GM18873 (cell line): ENCODE measurements at regions not wholly inside any gene's neighbourhood (a gene's known extent, or its start where the extent isn't known, plus 50 kb on each side); places are given as distances from the start of the nearest gene placed in this dataset.

Experiments used
- ATAC-seq: cut with Tn5 transposase; IDR thresholded peaks from one replicate; pipeline ENCODE4 v1.9.1; 2021; ENCODE audit warnings: mild to moderate bottlenecking, moderate library complexity, moderate number of reproducible peaks; ENCODE audit not compliant: unreplicated experiment, low FRiP score

DNA sequence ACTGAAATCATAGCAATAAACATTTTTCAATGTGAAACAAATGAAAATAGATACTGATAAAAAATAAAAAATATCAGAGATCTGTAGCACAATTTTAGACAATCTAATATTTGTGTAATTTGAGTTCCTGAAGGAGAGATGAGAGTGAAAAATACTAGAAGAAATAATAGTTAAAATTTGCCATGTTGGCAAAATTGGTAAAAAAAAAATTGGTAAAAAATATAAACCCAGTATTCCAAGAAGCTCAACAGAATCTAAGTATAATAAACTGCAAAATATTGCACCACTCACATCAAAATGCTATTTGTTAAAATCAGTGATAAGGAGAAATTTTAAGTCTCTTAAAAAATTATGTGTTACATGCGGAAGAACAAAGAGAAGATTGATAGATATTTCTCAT lies 1680.7 kb downstream of the PCDH7 start:
- ATAC-seq = no peak

DNA sequence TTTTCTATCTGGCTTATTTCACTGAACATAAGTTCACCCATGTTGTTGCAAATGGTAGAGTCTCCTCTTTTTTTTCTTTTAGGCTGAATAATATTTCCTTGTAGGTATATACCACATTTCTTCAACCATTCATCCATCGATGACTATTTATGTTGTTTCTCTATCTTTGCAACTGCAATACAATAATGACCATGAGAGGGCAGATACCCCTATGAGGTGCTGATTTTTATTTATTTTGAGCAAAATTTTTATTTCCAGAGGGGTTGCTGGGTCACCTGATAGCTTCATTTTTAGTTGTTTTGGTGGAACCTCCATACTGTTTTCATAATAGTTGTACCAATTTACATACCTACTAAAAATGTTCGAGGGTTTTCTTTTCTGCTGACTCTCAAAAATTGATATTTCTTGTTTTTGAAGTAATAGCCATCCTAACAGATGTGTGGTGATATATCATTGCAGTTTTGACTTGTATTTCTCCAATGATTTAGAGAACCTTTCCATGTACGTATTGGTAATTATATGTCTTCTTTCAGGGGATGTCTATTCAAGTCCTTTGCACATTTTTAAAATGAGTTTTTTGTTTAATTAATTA lies 1697.0 kb downstream of the PCDH7 start:
- ATAC-seq = no peak

DNA sequence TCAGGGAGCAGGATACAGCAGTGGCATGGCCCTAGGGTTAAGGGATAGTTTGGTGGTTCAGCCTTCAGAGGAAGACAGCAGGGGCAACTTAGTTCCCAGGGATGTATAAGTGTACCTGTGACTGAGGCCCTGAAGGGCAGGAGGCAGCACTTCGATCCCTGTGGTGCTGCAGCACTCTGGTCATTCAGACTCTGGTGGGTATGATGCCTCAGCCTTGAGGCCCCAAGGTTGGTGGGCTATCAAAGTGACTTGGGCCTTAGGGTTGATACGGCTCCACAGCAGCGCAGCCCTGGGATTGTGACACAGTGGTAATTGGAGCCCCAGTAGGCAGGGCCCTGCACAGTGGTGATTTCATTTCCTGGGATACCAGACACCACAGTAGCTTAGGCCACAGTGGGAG lies 1703.1 kb downstream of the PCDH7 start:
- ATAC-seq = no peak

DNA sequence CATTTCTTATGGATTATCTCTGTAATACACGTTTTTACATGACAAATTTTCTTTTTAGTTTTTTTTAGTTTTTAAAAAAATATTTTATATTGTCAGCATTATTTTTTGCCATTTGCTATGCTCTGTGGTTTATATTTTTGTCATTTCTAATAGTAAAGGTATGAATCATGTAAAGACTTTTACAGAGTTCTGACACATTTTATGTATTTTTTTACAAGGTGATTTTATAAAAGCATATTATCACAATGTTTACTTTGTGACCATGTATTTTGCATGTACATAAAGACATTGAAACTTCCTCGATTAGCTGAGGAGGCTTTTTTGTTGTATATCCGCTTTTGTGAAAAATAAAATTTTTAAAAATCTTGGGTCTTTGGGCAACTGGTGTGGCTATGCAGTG lies 1705.1 kb downstream of the PCDH7 start:
- ATAC-seq = no peak

DNA sequence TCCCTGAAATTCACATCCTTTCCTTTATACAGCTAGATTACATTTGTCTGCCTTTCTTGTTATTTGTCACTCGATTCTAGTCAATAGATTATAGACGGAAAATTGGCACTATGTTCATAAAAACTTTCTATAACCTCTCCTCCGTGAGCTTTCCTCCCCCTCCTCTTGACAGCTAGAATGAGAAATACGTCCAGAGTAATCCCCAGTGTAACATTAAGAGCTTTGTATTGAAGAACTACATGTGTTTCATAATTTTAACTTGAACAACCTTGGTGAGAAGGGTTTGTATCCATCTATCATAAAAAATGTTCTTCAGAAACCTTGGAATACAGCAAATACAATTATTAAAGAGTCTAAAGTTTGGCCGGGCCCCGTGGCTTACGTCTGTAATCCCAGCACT lies 1707.4 kb downstream of the PCDH7 start:
- ATAC-seq = no peak

DNA sequence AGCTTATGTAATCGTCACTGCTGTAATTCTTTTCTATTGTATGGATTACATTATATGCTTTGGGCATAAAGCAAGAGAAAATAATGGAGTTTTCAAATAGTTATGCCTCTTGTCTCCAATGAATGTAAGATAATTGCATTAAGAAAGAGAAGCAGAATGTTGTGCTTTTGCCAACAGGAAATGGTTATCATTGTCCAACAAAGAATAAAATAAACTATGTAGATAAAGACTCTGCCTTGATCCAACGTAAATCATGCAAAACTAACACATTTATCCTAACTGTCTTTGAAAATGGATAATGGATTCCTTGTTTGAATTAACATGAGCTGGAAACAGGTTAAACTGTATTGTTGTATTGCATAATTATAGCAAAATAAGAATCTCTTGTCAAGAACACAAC lies 1709.0 kb downstream of the PCDH7 start:
- no peak for ATAC-seq

DNA sequence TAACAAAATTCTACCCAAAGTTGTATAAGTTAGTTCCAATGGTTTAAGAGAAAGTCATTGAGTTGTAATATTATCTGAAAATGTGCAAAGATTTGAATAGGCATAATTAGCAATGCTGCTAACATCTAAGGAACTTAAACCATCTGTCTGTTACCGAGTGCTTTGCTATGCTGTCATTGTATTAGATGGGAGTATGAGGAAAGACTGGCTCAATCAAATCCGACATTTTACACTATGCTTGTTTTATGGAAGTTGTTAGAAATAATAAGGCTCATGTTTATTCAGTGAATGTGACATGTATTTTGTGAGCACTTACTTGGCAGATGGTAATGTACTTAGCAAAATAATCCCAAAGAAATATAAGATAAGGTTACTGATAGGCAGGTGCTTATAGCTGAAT lies 1715.1 kb downstream of the PCDH7 start:
- no peak for ATAC-seq

DNA sequence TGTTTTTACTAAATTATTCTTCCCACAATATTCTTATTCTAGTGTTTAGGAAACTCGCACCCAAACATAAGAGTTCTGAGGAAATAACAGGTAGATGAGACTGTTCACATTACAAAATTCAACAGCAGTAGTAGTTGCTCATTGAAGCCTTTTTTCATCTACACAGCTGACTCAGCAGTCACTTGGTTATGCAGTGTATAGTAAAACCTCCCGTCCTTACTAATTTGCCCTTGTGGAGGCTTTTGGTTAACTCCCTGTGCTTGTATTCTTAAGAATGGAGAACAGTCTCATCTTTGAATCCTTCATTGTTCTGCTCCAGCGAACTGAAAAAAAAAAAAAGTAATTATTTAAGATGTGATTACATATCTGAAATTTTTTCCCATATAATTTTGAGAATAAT lies 1716.6 kb downstream of the PCDH7 start:
- ATAC-seq = no peak

DNA sequence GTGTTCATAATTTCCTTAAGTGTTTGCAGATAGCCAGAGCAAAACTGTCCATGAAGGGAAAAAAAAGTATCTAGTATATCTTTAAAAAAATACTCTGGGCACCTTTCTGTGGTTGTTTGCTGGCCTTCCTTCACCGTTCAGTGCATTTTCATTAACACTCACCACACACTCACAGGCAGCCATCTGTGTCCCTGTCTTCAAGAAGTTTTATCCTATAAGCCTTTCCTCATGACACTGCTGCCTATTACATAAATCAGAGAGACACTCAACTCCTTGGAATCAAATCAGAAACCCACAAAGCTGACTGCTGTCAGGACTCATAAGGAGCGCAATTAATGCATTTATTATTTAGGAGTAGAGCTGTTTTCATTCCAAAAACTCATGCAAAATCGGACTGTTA lies 1720.2 kb downstream of the PCDH7 start:
- ATAC-seq = no peak

DNA sequence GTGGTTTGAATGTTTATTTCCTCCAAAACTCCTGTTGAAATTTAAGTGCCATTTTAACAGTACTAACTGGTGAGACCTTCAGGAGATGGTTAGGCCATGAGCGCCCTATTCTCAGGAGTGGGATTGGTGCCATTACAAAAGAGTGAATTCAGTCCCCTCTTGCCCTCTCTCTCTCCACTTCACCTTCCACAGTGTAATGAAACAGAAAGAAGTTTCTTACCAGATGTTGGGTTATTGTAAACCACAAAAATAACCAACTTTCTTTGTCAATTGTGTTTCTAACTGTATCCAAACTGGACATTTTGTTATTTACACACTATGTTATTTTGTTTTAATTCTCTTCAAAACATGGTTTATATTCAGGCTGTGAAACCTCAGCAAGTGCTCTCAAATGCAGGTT lies 1734.3 kb downstream of the PCDH7 start:
- no peak for ATAC-seq

DNA sequence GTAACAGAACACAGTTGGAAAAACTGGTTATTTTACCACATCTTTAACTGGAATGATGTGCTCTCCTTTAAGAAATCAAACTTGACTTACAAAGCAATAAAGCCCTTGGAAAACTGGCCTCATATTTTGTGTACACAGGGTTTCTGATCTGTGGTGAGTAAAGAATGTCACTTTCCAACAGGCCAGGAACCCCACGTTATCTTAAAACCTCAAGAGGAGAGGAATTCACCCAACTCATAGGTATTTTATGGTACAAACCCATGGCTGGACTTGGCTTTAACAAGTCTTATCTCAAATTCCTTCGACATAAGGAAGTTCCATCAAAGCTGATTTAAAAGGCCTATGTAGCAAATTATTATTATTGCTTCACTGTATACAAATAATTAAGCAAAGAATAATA lies 1735.1 kb downstream of the PCDH7 start:
- no peak for ATAC-seq

DNA sequence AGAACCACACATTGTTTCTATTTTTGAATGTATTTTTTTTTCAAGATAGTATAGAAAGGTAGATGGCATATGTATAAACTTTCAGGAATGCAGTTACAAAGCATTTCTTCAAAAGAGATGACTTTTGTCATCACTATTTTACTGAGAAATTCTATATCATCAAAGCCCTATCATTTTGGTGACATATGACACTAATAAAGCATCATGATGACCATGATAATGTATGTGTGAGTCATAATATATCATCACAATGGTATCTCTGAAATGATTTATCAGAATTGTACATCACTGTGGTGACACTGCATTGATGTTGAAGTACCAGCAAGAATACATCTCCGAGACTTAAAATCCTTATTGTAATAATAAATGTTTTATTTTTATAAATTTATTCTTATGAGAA lies 1740.8 kb downstream of the PCDH7 start:
- ATAC-seq = no peak

DNA sequence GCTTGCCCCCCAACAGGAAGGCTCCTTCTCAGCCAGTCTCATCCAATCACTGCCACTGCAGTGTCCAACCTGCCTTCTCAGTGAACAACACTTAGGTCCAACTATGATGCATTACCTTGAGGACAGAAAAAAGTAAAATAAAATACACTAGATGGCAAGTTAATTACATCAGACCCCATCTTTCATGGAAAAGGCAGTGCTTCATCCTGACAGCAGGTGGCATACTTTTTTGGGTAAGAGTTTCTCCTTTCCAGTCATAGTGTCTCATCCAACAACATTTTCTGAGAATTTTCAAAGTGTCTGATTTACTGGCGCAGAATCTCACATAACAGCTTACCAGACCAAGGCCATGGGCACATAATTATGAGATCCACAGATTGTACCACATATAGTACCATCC lies 1742.8 kb downstream of the PCDH7 start:
- no peak for ATAC-seq

DNA sequence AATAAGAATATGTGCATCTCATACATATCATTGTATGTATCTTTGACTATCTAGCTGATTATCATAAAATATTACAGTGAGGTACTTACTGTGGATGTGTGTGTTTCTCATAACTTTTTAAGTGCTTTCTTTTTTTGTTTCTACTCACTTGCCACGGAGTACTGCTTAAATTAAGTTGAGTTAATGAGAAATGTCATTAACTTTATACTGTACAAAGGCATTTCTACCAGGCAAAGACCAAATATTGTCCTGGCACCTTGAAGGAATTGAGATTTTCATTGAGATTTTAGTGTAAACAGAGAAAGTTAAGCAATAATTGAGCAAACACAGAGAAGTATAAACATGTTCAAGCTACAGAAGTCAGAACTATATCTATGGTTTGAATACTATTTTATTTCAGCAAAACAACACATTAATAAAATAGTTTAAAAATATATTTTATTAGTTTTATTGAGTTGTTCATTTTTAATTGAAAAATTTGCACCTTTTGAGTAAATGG lies 1750.0 kb downstream of the PCDH7 start:
- ATAC-seq = no peak

DNA sequence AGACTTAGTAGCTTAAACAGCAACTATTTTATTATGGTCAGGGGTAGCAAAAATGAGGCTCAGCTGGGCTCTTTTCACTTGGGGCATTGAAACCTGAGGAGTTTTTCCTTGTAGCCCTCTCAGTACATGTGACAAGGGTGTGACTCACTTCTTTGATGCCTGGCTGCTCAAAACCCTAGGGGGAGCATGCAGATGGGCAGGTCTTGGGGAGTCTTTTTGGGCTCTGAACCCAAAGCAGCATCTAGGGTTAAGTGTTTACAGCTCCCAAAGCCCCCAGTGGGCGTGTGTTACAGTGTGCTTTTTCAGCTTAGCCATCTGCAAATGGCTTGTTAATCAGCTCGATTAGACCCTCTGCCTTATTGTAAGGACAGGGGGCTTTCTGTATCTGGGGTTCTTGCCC lies 1752.7 kb downstream of the PCDH7 start:
- no peak for ATAC-seq

DNA sequence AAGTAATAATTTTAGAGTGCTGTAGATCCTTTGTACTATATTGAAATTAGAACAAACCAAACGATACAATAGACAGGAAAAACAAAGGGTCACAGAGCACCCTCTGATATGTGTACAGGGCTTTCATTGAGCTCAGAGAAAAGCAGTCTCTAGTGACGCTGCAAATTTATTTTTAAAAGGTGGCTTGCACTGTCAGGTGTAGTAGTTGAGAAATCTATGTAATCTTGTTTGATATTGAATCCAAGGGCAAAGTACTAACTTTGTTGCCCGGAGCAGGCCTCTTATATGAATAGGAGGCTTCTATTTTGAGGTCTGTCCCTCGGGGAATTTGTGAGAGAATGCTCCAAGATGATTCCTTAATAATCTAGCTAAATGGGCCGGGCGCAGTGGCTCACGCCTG lies 1755.5 kb downstream of the PCDH7 start:
- ATAC-seq = no peak

DNA sequence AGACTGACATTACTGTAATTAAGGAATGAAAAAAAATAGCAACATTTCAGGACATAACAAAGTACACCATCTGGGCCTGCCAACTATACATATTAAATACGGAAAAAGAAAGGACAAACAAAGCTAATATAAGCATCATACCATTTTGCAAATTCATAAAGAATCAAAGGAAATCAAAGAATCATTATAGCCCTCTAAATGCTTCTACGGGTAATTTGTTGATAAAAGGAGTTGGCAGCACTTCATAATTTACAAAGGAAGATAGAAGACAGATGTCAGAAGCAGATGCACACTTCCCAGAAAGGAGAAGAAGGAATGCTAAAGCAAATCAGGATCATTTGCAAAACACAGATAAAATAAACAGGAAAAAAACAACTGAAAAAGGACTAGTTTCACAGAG lies 1757.3 kb downstream of the PCDH7 start:
- no peak for ATAC-seq

DNA sequence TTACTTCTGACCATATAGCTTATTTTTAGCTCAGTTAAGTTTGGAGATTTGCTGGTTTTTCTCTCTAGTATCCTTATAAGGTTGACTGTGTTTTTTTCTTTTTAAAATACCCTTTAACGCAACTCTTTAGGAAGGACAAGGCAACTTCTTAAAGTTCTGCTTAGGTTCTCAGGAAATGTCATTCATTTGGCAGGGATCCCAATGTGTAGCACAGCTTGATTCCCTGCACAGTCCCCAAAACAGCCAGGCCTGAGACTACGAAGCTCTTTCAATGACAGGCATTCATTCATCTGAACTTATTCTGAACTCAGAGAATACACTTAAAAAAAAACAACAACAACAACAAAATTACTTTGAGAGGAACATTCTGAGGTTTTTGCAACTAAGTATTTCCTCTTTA lies 1765.8 kb downstream of the PCDH7 start:
- no peak for ATAC-seq

DNA sequence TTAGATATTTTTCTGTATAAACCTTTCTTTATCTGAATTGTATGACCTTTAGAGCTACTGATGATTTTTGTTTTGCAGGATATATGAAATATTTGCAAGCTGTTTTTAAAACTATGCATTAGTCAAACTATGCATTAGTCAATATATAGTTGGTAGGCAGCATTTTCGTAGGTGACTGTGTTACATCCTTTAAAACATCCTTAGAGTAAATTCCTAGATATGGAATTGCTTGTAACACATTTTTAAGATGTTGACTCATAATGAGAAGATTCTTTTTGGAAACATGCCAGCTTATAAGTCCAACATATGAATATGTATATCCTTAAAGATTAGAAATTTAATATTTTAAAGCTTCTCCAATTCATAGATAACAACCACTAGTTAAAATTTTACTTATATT lies 1768.5 kb downstream of the PCDH7 start:
- no peak for ATAC-seq

DNA sequence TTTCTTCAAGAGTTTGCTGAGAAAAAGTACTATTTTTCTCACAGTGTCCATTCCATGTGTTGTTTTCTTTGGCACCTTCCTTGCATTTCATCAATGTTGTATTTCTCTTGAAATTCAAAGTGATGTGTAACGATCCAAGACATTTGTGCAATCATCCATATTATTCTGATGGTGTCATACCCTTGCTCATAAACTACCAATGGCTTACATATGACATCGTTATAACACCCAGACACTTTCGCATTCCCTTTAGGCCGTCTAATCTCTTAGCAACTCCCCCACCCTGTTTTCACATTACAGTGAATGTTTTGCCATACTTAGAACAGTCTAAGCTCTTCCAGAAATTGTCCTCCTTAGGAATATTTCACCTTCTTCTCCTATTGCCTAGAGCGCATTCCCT lies 1779.0 kb downstream of the PCDH7 start:
- ATAC-seq = no peak

DNA sequence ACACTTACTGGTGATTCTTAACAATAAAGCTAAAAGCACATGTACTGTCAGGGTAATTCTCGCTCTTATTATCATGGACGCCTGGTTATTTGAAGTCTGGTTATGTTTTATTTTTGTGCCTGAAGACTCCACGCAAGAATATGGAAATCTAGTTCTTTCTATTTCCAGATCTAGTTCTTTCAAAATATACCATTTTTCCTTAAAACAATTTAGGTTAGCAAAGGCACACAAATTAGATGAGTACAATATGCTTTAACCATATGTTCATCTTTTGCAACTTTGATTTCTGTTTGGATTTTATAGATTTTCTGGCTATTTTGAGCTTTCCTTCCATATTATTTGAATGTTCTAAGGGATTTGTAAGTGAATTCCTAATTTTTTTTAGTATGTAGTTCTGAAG lies 1783.1 kb downstream of the PCDH7 start:
- ATAC-seq = no peak

DNA sequence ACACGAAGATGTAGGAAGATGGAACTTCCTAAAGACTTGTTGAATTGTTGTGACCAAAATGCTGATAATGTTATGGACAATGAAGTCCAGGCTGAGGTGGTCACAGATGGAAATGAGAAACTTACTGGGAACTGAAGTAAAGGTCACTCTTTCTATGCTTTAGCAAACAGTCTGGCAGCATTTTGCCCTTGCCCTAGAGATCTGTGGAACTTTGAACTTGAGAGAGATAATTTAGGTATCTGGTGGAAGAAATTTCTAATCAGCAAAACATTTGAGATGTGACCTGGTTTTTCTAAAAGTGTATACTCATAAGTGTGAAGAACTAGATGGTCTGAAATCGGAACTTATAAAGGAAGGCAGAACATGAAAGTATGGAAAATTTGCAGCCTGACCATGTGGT lies 1785.9 kb downstream of the PCDH7 start:
- ATAC-seq = no peak

DNA sequence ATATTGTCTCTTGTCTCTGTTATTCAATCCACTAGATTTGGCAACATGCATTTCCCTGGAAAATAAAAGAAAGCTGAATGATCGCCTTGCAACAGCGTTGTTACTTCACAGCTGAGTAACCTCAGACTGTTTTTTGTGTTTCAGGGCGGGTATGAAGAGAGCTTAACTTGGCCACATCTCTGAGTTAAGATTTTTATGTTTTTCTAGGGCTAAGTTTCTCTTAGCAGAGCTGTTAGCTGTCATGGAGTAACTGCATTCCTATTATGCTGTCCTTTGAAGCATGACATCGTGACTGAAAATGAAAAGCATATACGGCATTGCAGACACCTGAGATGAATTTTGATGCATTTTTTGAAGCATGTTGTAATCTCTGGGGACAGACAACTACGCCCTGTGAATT lies 1798.9 kb downstream of the PCDH7 start:
- no peak for ATAC-seq
